Epidermal melanocyte (primary cell): ENCODE measurements at regions not wholly inside any gene's neighbourhood (a gene's known extent, or its start where the extent isn't known, plus 50 kb on each side); places are given as distances from the start of the nearest gene placed in this dataset.

Experiments
- DNase-seq: peaks from one replicate; pipeline ENCODE4 v3.0.0; 2011; ENCODE audit warnings: low spot score; ENCODE audit not compliant: insufficient read length

GRCh38 chr17:77636835-77637817 lies 321.4 kb upstream of the TNRC6C start:
- no peak for DNase-seq

GRCh38 chr17:77637818-77638575 lies 320.5 kb upstream of the TNRC6C start:
- DNase-seq = no peak

DNA sequence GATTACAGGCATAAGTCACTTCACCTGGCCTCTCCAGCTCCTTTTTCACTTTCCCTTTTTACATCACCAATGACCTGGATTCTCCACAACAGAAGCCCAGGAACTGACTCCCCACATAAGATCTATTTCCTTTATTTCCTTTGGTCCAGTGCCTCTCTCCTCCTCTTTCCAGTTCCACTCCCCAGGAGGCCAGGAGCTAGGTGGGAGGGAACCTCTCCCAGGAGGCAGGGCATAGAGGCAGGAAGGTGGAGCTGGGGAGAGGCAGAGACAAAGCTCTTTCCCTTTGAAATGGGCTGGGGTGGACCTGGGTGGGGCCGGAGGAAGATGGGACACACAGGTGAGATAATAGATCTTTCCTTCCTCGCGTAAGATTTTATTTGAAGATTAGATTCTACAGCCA lies 318.3 kb upstream of the TNRC6C start:
- DNase-seq = no peak

DNA sequence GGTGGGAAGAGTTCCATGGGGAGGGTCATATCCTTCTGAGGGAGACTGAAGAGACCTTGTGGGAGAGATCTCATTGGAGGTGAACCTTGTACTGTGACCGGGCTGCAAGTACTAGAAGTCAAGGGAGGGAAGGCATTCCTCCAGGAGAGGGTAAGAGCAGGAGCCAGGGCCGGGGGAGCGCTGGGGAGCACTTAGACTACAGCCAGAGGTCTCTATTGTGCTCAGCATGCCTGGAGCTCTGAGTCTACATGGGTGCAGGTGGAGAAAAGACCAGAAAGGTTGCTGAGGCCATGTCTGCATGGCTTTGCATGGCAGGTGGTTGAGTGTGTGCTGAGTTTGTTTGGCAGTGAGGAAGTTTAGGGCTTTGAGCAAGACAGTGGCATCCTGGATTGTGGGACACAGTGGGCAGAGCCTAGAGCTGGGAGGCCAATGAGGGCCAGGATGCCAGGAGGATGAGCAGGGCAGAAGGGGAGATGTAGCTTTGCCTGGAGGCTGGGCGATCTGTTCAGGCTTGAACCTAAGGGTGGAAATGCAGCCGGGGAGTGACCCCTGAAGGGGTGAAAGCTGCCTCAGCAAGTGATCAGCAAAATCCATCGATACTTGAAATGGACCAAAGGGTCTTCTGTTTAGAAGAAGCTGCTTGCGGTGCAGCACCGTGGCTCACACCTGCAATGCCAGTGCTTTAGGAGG lies 317.4 kb upstream of the TNRC6C start:
- DNase-seq = no peak

DNA sequence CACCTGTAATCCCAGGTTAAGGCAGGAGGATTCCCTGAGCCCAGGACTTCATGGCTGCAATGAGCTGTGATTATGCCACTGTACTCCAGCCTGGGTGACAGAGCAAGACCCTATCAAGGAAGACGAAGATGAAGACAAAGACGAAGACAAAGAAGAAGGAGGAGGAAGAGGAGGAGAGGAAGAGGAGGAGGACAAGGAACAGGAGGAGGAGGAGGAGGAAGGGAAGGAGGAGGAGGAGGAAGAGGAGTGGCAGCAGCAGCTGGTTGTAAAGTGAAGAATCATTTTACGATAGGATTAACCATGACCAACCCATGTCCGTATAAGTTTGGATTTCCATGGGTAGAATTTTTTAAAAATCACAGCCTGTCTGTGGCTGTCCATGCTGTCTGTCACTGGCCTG lies 316.8 kb upstream of the TNRC6C start:
- DNase-seq = no peak

DNA sequence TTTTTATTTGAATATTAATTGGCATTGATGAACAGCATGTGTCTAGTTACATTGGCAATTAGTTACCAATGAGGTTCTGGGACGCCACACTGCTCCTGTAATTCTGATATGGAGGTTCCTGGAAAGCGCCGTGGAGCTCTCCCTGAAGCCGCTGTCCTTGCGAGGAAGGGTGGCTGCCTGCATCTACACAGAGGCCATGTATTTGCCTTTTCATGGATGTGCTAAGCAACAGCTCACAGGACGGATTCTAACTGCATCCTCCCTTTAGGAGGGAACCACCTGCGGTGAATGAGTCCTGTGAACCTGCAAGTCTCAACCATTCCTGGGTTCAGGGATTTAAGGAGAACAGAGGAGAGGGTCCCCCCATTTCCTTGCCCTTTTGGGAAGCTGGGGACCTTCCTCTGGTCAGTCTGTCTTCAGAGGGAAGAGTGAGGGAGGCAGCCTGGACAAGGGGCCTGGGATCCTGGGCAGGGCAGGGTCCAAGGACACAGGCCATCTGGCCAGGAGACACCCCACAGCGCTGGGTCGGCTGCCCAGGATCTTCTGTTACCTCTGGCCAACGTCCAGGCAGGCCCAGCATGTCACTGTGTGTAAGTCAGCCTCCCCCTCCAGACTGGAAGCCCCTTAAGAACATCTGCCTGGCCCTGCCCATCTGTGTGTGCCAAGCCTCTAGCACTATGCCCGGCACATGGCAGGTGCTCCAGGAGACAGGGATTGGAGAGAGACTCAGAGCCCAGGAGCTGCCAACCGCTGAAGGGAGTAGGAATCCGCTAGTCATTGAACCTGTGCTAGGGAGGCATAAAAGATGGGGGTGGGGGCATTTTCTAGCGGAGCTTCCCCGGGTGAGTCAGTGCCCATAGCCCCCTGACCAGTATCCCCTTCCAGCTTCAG lies 314.1 kb upstream of the TNRC6C start:
- no peak for DNase-seq

GRCh38 chr17:77645072-77646045 lies 313.1 kb upstream of the TNRC6C start:
- DNase-seq = no peak

- no peak for DNase-seq
Measured at GRCh38 chr17:77646046-77646430, 312.5 kb upstream of the TNRC6C start.

GRCh38 chr17:77647531-77647930 lies 311.0 kb upstream of the TNRC6C start:
- DNase-seq = no peak

GRCh38 chr17:77649717-77650211 lies 308.7 kb upstream of the TNRC6C start:
- no peak for DNase-seq

DNA sequence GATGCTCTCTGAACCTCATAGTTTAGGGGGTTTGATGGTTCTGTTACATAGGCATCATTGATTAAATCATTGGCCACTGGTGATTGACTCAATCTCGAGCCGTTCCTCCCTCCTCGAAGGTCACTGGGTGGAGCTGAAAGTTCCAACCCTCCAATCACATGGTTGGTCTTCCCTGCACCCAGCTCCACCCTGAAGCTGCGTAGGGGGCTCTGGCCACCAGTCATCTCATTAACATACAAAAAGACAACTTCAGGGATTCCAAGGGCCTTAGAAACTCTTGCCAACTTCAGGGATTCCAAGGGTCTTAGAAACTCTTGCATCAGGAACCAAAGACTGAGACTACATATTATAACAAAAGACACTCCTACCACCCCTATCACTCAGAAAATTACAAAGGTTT lies 306.5 kb upstream of the TNRC6C start:
- DNase-seq = no peak

GRCh38 chr17:77654296-77654695 lies 304.2 kb upstream of the TNRC6C start:
- no peak for DNase-seq

GRCh38 chr17:77654850-77655249 lies 303.7 kb upstream of the TNRC6C start:
- no peak for DNase-seq

GRCh38 chr17:77656054-77656453 lies 302.4 kb upstream of the TNRC6C start:
- DNase-seq = no peak

GRCh38 chr17:77657839-77658238 lies 300.7 kb upstream of the TNRC6C start:
- no peak for DNase-seq

DNA sequence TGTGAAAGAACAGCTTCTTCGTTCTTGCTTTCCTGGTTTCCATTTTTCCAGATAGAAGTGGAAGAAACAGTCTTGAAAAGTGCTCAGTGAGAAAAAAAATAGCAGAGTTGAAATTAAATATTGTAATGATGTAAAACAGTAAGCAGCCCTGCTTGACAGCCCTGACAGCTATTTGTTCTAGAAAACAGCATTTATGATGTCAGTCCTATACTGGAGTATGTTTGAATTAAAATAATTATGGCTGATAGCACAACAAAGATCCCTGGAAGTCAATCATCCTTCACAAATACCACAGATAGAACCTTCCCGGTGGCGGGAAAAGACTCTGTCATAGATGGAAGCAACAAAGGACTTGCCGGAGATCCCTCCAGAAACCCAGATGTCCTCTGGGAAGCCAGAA lies 298.0 kb upstream of the TNRC6C start:
- no peak for DNase-seq

DNA sequence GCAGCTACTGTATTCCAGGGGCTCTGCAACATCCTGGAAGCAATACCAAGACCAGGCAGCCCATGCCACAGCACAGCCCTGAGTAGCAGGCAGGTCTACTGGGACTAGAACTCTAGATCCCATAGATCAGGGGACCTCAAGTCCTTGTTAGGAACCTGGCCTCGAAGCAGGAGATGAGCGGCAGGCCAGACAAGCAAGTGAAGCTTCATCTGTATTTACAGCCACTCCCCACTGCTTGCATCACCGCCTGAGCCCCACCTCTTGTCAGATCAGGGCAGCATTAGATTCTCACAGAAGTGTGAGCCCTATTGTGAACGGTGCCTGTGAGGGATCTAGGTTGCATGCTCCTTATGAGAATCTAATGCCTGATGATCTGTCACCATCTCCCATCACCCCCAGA lies 295.7 kb upstream of the TNRC6C start:
- no peak for DNase-seq

DNA sequence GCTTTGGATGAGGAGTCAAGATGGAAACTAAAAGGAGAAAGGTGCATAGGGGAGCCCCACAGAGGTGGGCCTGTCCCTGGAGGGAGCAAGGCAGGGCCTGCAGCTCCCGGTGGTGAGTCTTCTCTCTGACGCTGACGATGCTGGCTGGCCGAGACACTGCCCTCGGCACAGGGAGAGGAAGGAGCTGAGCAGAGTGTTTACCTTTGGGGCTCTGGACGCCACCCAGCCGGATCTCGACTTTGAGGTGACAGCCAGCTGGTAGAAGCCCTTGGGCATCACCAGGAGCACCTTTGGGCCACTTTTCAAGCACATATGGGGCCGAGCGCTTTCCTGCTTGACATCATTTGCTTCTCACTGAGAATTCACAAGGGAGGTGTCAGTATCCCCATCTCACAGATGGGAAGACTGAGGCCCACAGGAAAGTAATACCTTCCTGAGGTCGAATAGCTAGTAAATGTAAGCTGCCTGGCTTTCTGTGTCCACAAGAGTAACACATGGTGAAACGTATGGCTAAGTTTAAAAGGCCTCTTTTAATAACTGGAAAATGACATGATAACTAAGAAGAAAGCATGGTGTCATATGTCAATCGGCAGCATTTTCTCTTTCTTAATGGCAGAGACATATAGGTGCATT lies 294.3 kb upstream of the TNRC6C start:
- DNase-seq = no peak

GRCh38 chr17:77665833-77666232 lies 292.7 kb upstream of the TNRC6C start:
- no peak for DNase-seq
